ENCODE measurements at regions not wholly inside any gene's neighbourhood (a gene's known extent, or its start where the extent isn't known, plus 50 kb on each side); places are given as distances from the start of the nearest gene placed in this dataset.

- TF ChIP-seq, protein P1, sequence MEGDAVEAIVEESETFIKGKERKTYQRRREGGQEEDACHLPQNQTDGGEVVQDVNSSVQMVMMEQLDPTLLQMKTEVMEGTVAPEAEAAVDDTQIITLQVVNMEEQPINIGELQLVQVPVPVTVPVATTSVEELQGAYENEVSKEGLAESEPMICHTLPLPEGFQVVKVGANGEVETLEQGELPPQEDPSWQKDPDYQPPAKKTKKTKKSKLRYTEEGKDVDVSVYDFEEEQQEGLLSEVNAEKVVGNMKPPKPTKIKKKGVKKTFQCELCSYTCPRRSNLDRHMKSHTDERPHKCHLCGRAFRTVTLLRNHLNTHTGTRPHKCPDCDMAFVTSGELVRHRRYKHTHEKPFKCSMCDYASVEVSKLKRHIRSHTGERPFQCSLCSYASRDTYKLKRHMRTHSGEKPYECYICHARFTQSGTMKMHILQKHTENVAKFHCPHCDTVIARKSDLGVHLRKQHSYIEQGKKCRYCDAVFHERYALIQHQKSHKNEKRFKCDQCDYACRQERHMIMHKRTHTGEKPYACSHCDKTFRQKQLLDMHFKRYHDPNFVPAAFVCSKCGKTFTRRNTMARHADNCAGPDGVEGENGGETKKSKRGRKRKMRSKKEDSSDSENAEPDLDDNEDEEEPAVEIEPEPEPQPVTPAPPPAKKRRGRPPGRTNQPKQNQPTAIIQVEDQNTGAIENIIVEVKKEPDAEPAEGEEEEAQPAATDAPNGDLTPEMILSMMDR (IDR thresholded peaks at IDR 0.05; ENCODE audit: low read length) = no peak
- no peak for TF ChIP-seq EZH2 (IDR thresholded peaks at IDR 0.05; ENCODE audit: borderline replicate concordance, low read length)
Observed at GRCh38 chr18:4578449-4578848, 123.3 kb upstream of the DLGAP1 start.
